ENCODE measurements at regions not wholly inside any gene's neighbourhood (a gene's known extent, or its start where the extent isn't known, plus 50 kb on each side); places are given as distances from the start of the nearest gene placed in this dataset.

GRCh38 chr13:47474326-47474725, 526.7 kb downstream of the SUCLA2 start:
- no peaks in the 10 kb centered on the region for H3K36me3 ChIP-seq (ENCODE audit: low read depth)
- no peaks in the 10 kb centered on the region for H3K27me3 ChIP-seq (ENCODE audit: insufficient read depth, poor library complexity, severe bottlenecking)
- DNase-seq (ENCODE audit: low spot score), result no peak
- ATAC-seq (ENCODE audit: low read depth), result no peak
- H3K4me1 ChIP-seq (ENCODE audit: insufficient read depth, poor library complexity, severe bottlenecking), result no peaks in the 10 kb centered on the region
- no peak overlapping the region for H3K4me3 ChIP-seq (ENCODE audit: severe bottlenecking)
- H3K27ac ChIP-seq (ENCODE audit: poor library complexity, severe bottlenecking), result no peak overlapping the region
- no peaks in the 10 kb centered on the region for H3K9me3 ChIP-seq (ENCODE audit: severe bottlenecking)
- no peak for TF ChIP-seq CTCF (IDR thresholded peaks at IDR 0.05; ENCODE audit: poor library complexity, severe bottlenecking)

- no peak for ATAC-seq (ENCODE audit: low read depth)
- no peaks in the 10 kb centered on the region for H3K9me3 ChIP-seq (ENCODE audit: severe bottlenecking)
- H3K4me1 ChIP-seq (ENCODE audit: insufficient read depth, poor library complexity, severe bottlenecking), result no peaks in the 10 kb centered on the region
- H3K27me3 ChIP-seq (ENCODE audit: insufficient read depth, poor library complexity, severe bottlenecking), result no peaks in the 10 kb centered on the region
- no peak for DNase-seq (ENCODE audit: low spot score)
- H3K36me3 ChIP-seq (ENCODE audit: low read depth), result no peaks in the 10 kb centered on the region
- H3K4me3 ChIP-seq (ENCODE audit: severe bottlenecking), result no peak overlapping the region
- no peak for TF ChIP-seq CTCF (IDR thresholded peaks at IDR 0.05; ENCODE audit: poor library complexity, severe bottlenecking)
- no peak overlapping the region for H3K27ac ChIP-seq (ENCODE audit: poor library complexity, severe bottlenecking)
Measured at GRCh38 chr13:47472516-47472915, 528.6 kb downstream of the SUCLA2 start.

GRCh38 chr13:47463726-47464125, 537.3 kb downstream of the SUCLA2 start:
- no peaks in the 10 kb centered on the region for H3K27me3 ChIP-seq (ENCODE audit: insufficient read depth, poor library complexity, severe bottlenecking)
- no peak for TF ChIP-seq CTCF (IDR thresholded peaks at IDR 0.05; ENCODE audit: poor library complexity, severe bottlenecking)
- H3K27ac ChIP-seq (ENCODE audit: poor library complexity, severe bottlenecking), result no peak overlapping the region
- H3K9me3 ChIP-seq (ENCODE audit: severe bottlenecking), result no peaks in the 10 kb centered on the region
- no peaks in the 10 kb centered on the region for H3K4me1 ChIP-seq (ENCODE audit: insufficient read depth, poor library complexity, severe bottlenecking)
- ATAC-seq (ENCODE audit: low read depth) (no peak), DNase-seq (ENCODE audit: low spot score) (no peak)
- H3K36me3 ChIP-seq (ENCODE audit: low read depth), result no peaks in the 10 kb centered on the region
- no peak overlapping the region for H3K4me3 ChIP-seq (ENCODE audit: severe bottlenecking)

GRCh38 chr13:47463002-47463401, 538.1 kb downstream of the SUCLA2 start:
- Histone ChIP-seq H3K36me3 (ENCODE audit: low read depth) (no peaks in the 10 kb centered on the region), H3K4me1 (ENCODE audit: insufficient read depth, poor library complexity, severe bottlenecking) (no peaks in the 10 kb centered on the region), H3K27me3 (ENCODE audit: insufficient read depth, poor library complexity, severe bottlenecking) (no peaks in the 10 kb centered on the region), H3K9me3 (ENCODE audit: severe bottlenecking) (no peaks in the 10 kb centered on the region), H3K4me3 (ENCODE audit: severe bottlenecking) (no peak overlapping the region), H3K27ac (ENCODE audit: poor library complexity, severe bottlenecking) (no peak overlapping the region)
- DNase-seq (ENCODE audit: low spot score) (no peak), ATAC-seq (ENCODE audit: low read depth) (no peak)
- no peak for TF ChIP-seq CTCF (IDR thresholded peaks at IDR 0.05; ENCODE audit: poor library complexity, severe bottlenecking)

- no peak for TF ChIP-seq CTCF (IDR thresholded peaks at IDR 0.05; ENCODE audit: poor library complexity, severe bottlenecking)
- Histone ChIP-seq H3K4me1 (ENCODE audit: insufficient read depth, poor library complexity, severe bottlenecking) (peaks cover 6% of the 10 kb centered on the region), H3K9me3 (ENCODE audit: severe bottlenecking) (no peaks in the 10 kb centered on the region), H3K4me3 (ENCODE audit: severe bottlenecking) (no peak overlapping the region), H3K27ac (ENCODE audit: poor library complexity, severe bottlenecking) (no peak overlapping the region), H3K36me3 (ENCODE audit: low read depth) (no peaks in the 10 kb centered on the region), H3K27me3 (ENCODE audit: insufficient read depth, poor library complexity, severe bottlenecking) (no peaks in the 10 kb centered on the region)
- DNase-seq (ENCODE audit: low spot score) (no peak), ATAC-seq (ENCODE audit: low read depth) (no peak)
Measured at GRCh38 chr13:47461816-47462215, 539.3 kb downstream of the SUCLA2 start.

Data from RWPE2 (cell line).